ENCODE measurements at regions not wholly inside any gene's neighbourhood (a gene's known extent, or its start where the extent isn't known, plus 50 kb on each side); places are given as distances from the start of the nearest gene placed in this dataset.

- dilution Hi-C loops (cut with HindIII; ENCODE audit: low sequenced_read_pairs, unreplicated experiment): no loop called here
- no peak for ATAC-seq (ENCODE audit: low read depth)
- no peak overlapping the region for H2BK15ac ChIP-seq (ENCODE audit: low read depth, low read length)
- no peak overlapping the region for H3K18ac ChIP-seq (ENCODE audit: low read depth, low read length)
- WGBS, 2 experiments (ENCODE audit: extremely low coverage in 2 of 2, insufficient read length in 1 of 2): no CpG with 5 or more reads among the region's 1 CpG
- no peak overlapping the region for H4K5ac ChIP-seq (ENCODE audit: low read depth, low read length)
- no peak overlapping the region for H3K27ac ChIP-seq (ENCODE audit: insufficient read depth, low read length)
- H2AK9ac ChIP-seq (replicated peaks; ENCODE audit: low read depth, low read length, poor library complexity): no peak overlapping the region
- no peak overlapping the region for H3K4me3 ChIP-seq (ENCODE audit: insufficient read depth, low read depth, low read length)
- H3K9me1 ChIP-seq (ENCODE audit: insufficient read depth, low read length): no peaks in the 10 kb centered on the region
- H4K8ac ChIP-seq (ENCODE audit: low read depth in 2 of 2, low read length in 2 of 2): no peak overlapping the region
- H3K79me1 ChIP-seq (ENCODE audit: low read depth in 1 of 2, low read length in 2 of 2): no peaks in the 10 kb centered on the region
- ChIA-PET CTCF (no interaction called here), POLR2A (ENCODE audit: unreplicated experiment) (no interaction called here)
- H3K23ac ChIP-seq (ENCODE audit: low read depth, low read length): no peak overlapping the region
- H2AFZ ChIP-seq (replicated peaks; ENCODE audit: low read length, poor library complexity): no peak overlapping the region
- no peaks in the 10 kb centered on the region for H3K27me3 ChIP-seq (ENCODE audit: control insufficient read depth, insufficient read depth, low read length)
- H4K20me1 ChIP-seq (ENCODE audit: insufficient read depth, low read length): no peaks in the 10 kb centered on the region
- no peak overlapping the region for H3K4ac ChIP-seq (ENCODE audit: low read depth, low read length)
- no peak overlapping the region for H4K91ac ChIP-seq (ENCODE audit: insufficient read depth, low read depth, low read length)
- H2AK5ac ChIP-seq (ENCODE audit: low read depth, low read length): no peak overlapping the region
- DNase-seq: no peak
- no peak overlapping the region for H2BK20ac ChIP-seq (ENCODE audit: low read depth, low read length)
- H3K36me3 ChIP-seq (ENCODE audit: control insufficient read depth, insufficient read depth, low read length): no peaks in the 10 kb centered on the region
- intact Hi-C loops (cut with micrococcal nuclease): no loop called here
- no peak overlapping the region for H3K9ac ChIP-seq (ENCODE audit: low read depth, low read length)
- H3K9me3 ChIP-seq (ENCODE audit: control insufficient read depth, insufficient read depth, low read length): no peaks in the 10 kb centered on the region
- TF ChIP-seq POLR2A (IDR thresholded peaks at IDR 0.05; ENCODE audit: low read depth, low read length): no peak
- no peak for TF ChIP-seq NFE2L2 (IDR thresholded peaks at IDR 0.05; ENCODE audit: low read depth, low read length)
- no peak for TF ChIP-seq MAFK (IDR thresholded peaks at IDR 0.05; ENCODE audit: low read depth, low read length)
- TF ChIP-seq MAZ (IDR thresholded peaks at IDR 0.05; ENCODE audit: borderline replicate concordance, low read depth, low read length): no peak
- TF ChIP-seq CEBPB (IDR thresholded peaks at IDR 0.05; ENCODE audit: low read depth, low read length): no peak
- TF ChIP-seq RAD21 (IDR thresholded peaks at IDR 0.05; ENCODE audit: low read length): no peak
- no peak for TF ChIP-seq CHD1 (IDR thresholded peaks at IDR 0.05; ENCODE audit: low read depth, low read length)
- TF ChIP-seq ELK1 (IDR thresholded peaks at IDR 0.05; ENCODE audit: borderline replicate concordance, low read depth, low read length): no peak
- no peak for TF ChIP-seq FOS (IDR thresholded peaks at IDR 0.05; ENCODE audit: low read depth, low read length)
- TF ChIP-seq BHLHE40 (IDR thresholded peaks at IDR 0.05; ENCODE audit: low read depth, low read length): no peak
- no peak for TF ChIP-seq SMC3 (IDR thresholded peaks at IDR 0.05; ENCODE audit: low read depth, low read length)
- TF ChIP-seq RFX5 (IDR thresholded peaks at IDR 0.05; ENCODE audit: low read depth, low read length): no peak
- no peak for TF ChIP-seq MXI1 (IDR thresholded peaks at IDR 0.05; ENCODE audit: borderline replicate concordance, low read depth, low read length)
- TF ChIP-seq RCOR1 (IDR thresholded peaks at IDR 0.05; ENCODE audit: insufficient replicate concordance, low read length): no peak
- no peak for TF ChIP-seq USF2 (IDR thresholded peaks at IDR 0.05; ENCODE audit: low read depth, low read length)
- TF ChIP-seq CTCF (conservative IDR thresholded peaks at IDR 0.05; ENCODE audit: low read depth, low read length): no peak
- no peaks in the 10 kb centered on the region for H3K4me1 ChIP-seq (ENCODE audit: control insufficient read depth, insufficient read depth, low read length)
- H3K4me2 ChIP-seq (ENCODE audit: low read depth, low read length): no peak overlapping the region
- no peak overlapping the region for H3K56ac ChIP-seq (ENCODE audit: extremely low read depth, insufficient read depth, low read length)
- no TSS peak for BruUV-seq (replicated peaks)
- no peak overlapping the region for H2BK5ac ChIP-seq (ENCODE audit: low read depth, low read length, poor library complexity, severe bottlenecking)
- in situ Hi-C loops (cut with MboI; ENCODE audit: low sequenced_read_pairs): no loop called here
- H2BK120ac ChIP-seq (ENCODE audit: low read depth, low read length): no peak overlapping the region
- H3K14ac ChIP-seq (replicated peaks; ENCODE audit: low read depth, low read length): no peak overlapping the region
These were observed 81.1 kb upstream of the EPHA4 start for GRCh38 chr2:221653182-221653581.
